Skeletal muscle satellite cell (primary cell): ENCODE measurements at regions not wholly inside any gene's neighbourhood (a gene's known extent, or its start where the extent isn't known, plus 50 kb on each side); places are given as distances from the start of the nearest gene placed in this dataset.

Source experiments
- H3K27me3 ChIP-seq: 2 replicates; pipeline ENCODE4 v1.7.0; 2013; ENCODE audit warnings: low read length; ENCODE audit not compliant: control insufficient read depth, insufficient read depth
- H3K36me3 ChIP-seq: 2 replicates; pipeline ENCODE4 v1.7.0; 2013; ENCODE audit warnings: mild to moderate bottlenecking, control low read depth, low read length; ENCODE audit not compliant: insufficient read depth
- H3K4me1 ChIP-seq: 2 replicates; pipeline ENCODE4 v1.7.0; 2013; ENCODE audit warnings: low read length; ENCODE audit not compliant: control insufficient read depth, insufficient read depth
- H3K4me2 ChIP-seq: 2 replicates; pipeline ENCODE4 v1.7.0; 2013; ENCODE audit warnings: mild to moderate bottlenecking, low read length
- H3K4me3 ChIP-seq: 2 replicates; pipeline ENCODE4 v1.7.0; 2013; ENCODE audit warnings: low read length
- H3K9ac ChIP-seq: 2 replicates; pipeline ENCODE4 v1.7.0; 2013; ENCODE audit warnings: mild to moderate bottlenecking, low read depth, low read length, moderate library complexity
- H3K9me3 ChIP-seq: replicated peaks from 2 replicates; pipeline ENCODE4 v1.7.0; 2013; ENCODE audit warnings: mild to moderate bottlenecking, control low read depth, low read length

DNA sequence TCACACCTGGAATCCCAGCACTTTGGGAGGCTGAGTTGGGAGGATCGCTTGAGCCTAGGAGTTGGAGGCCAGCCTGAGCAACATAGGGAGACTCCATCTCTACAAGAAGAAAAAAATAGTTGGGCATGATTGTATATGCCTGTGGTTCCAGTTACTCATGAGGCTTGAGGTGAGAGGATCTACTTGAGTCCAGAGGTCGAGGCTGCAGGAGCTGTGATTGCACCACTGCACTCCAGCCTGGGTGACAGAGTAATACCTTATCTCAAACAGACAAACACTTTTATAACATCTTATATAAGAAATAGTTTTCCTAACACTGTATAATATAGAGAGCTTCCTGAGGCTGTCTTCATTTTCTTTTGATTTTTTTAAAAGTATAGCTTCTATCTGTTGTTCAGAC, 448.4 kb upstream of the COBL start:
- Histone ChIP-seq H3K4me1 (no peaks in the 10 kb centered on the region), H3K36me3 (no peaks in the 10 kb centered on the region), H3K9ac (no peak overlapping the region), H3K4me3 (no peak overlapping the region), H3K27me3 (no peaks in the 10 kb centered on the region), H3K9me3 (peaks cover 6% of the 10 kb centered on the region), H3K4me2 (no peak overlapping the region)

DNA sequence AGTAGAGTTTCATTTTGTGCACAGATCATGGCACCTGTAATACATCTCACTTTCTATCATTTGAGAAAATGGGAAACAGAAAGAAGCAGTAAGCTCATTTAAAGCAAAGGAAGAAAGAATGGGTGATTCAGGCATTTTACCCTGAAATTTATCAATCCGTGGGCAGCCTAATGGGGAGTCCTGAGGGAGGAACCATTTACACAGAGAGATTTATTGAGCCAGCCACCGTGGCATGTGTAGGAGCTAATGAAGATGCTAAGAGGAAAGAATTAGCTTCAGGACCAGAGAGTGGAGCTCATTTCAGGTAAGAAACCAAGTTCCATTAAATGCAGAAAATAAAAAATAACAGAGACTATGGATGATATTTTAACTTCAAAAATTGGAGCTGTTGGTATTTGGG, 443.4 kb upstream of the COBL start:
- Histone ChIP-seq H3K9ac (no peak overlapping the region), H3K4me1 (no peaks in the 10 kb centered on the region), H3K4me2 (no peak overlapping the region), H3K9me3 (no peaks in the 10 kb centered on the region), H3K4me3 (no peak overlapping the region), H3K27me3 (no peaks in the 10 kb centered on the region), H3K36me3 (no peaks in the 10 kb centered on the region)

DNA sequence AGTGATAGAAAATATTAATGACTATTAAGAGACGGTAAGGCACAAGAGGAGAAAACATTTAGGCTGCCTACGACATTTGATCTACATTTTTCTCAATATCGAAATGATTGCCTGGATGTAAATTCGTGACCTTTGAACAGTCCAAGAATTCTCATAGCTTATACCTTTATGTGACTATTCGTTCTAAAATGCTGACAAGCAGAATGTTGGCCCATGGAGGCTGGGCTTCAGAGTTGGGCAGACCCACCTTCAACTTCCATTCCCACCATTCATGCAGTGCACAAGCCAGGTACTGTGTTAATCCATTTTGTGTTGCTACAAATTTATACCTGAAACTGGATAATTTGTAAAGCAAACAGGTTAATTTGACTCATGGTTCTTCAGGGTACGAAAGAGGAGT, 441.4 kb upstream of the COBL start:
- H3K36me3 ChIP-seq, result no peaks in the 10 kb centered on the region
- no peaks in the 10 kb centered on the region for H3K4me1 ChIP-seq

DNA sequence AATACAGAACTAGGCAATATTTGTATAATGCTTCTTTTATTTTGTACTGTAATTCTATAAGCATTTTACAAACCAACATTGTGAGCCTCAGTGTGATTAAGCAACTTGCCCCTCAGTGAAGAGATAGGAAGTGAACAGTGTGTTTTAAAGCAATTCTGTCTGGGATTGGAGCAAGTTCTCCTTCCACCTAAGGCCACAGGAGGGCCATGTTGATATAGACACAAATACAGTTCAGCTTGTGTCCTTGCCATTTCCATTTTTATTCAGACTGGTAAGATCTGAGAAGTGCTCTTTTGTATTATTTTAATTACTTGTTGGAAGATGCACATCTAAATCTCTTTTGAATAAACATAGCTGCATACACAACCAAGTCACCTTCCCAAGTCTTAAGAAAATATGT, 416.3 kb upstream of the COBL start:
- peaks cover 6% of the 10 kb centered on the region for H3K9me3 ChIP-seq
- no peak overlapping the region for H3K4me3 ChIP-seq
- H3K27me3 ChIP-seq, result no peaks in the 10 kb centered on the region
- H3K36me3 ChIP-seq, result no peaks in the 10 kb centered on the region
- H3K4me1 ChIP-seq, result no peaks in the 10 kb centered on the region
- no peak overlapping the region for H3K9ac ChIP-seq
- H3K4me2 ChIP-seq, result no peak overlapping the region

More for the DNA sequence above, 441.4 kb upstream of the COBL start:
- Histone ChIP-seq H3K27me3 (no peaks in the 10 kb centered on the region), H3K9me3 (no peaks in the 10 kb centered on the region), H3K4me3 (no peak overlapping the region), H3K9ac (no peak overlapping the region), H3K4me2 (no peak overlapping the region)

DNA sequence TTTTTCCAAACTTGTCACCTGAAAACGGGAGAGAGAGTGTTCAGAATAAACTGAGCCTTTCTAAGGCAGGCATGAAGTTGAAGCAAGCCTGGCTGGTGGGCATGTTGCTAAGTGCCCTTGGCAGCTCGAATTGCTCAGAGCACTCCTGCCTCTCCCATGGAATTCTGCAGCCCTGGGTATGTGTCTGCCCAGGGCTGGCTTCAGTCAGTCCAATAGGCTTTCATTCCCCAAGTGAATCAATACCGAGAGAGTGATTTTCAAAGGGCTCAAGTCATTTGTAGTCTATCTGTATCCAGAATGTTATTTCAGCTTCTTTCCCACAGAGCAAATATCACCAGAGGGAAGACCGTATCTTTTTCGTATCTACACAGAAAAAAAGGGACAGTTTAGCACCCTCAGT, 415.5 kb upstream of the COBL start:
- Histone ChIP-seq H3K27me3 (no peaks in the 10 kb centered on the region), H3K4me2 (no peak overlapping the region), H3K4me3 (no peak overlapping the region), H3K4me1 (no peaks in the 10 kb centered on the region), H3K36me3 (no peaks in the 10 kb centered on the region), H3K9me3 (no peaks in the 10 kb centered on the region), H3K9ac (no peak overlapping the region)

DNA sequence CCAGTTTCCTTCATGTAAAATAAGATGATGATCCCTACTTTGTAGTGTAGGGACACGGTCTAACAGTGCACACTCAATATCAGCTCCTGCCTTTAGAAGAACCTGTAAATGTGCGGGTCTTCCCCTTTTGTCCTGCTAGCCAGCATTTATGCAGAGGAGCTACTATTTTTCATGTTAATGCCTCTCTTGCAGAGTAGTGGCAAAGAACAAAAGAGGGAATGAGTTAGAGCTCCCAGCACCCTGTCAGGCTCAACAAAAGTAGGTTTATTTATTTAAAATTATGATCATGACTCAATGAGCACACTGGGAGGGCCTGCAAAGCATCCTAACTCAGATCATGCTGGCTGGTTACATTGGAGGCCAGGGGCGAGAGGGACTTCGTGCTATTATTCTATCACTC, 414.5 kb upstream of the COBL start:
- Histone ChIP-seq H3K4me2 (no peak overlapping the region), H3K9ac (no peak overlapping the region), H3K4me3 (no peak overlapping the region), H3K4me1 (no peaks in the 10 kb centered on the region), H3K9me3 (no peaks in the 10 kb centered on the region), H3K27me3 (no peaks in the 10 kb centered on the region), H3K36me3 (no peaks in the 10 kb centered on the region)

DNA sequence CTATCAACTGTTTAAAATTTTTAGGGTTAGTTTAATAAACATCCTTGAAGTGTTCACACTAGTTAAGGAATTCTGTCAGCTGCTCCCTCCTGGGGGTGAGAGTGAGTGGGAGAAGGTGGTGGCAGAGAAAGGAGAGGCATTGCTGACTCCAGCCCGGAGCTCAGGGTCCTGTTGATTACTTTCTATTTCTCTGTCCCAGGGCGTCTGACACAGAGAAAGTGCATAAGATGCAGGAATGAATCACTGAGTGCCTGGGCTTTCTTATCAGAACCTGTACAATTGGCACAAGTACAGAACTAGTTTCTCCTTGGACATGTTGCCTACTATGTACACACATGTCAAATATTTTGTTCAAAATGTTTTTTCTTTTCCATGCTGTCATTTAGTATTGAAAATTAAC, 410.8 kb upstream of the COBL start:
- H3K4me2 ChIP-seq, result no peak overlapping the region
- H3K27me3 ChIP-seq, result no peaks in the 10 kb centered on the region
- H3K9ac ChIP-seq, result no peak overlapping the region
- H3K4me1 ChIP-seq, result no peaks in the 10 kb centered on the region
- no peak overlapping the region for H3K4me3 ChIP-seq
- H3K36me3 ChIP-seq, result no peaks in the 10 kb centered on the region
- peaks cover 2% of the 10 kb centered on the region for H3K9me3 ChIP-seq

DNA sequence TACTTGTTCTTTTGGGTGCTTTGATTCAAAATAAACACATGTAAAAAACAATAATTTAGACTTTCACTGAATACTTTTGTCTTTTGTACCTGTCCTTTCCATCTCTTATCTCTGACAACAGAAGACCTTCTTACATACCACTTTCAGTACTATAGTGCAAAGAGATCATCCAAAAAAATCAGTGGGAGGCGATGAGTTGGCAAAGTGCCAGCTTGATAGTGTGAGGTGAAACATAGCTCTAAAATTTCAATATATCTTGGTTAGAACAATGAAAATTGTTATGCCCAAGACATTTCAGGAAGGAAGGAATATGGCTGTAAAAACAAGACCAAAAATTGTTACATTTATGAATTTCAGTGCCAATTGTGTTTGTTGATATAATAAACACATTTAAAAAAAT, 390.2 kb upstream of the COBL start:
- no peak overlapping the region for H3K4me2 ChIP-seq
- H3K27me3 ChIP-seq, result no peaks in the 10 kb centered on the region
- no peak overlapping the region for H3K9ac ChIP-seq
- no peaks in the 10 kb centered on the region for H3K9me3 ChIP-seq
- no peaks in the 10 kb centered on the region for H3K36me3 ChIP-seq
- no peak overlapping the region for H3K4me3 ChIP-seq
- no peaks in the 10 kb centered on the region for H3K4me1 ChIP-seq

DNA sequence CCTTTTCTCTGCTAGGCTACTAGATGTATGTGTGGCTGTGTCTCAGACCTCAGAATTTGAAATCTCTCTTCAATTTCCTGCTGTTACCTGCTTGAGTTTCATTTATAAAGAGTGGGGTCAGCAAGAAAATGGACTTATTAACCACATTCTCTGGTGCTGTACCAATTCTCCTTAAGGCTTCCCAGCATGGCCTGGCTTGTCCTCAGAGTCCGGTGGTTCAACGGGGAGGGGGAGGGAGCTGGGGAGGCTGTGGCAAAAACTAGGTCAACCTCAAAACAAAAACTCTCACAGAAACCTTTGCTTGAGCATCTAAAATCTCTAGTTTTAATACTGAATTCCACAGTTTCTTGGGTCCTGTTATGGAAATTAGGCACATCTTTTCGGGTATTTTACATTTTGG, 389.1 kb upstream of the COBL start:
- Histone ChIP-seq H3K9ac (no peak overlapping the region), H3K36me3 (no peaks in the 10 kb centered on the region), H3K4me2 (no peak overlapping the region), H3K9me3 (peaks cover 2% of the 10 kb centered on the region), H3K4me3 (no peak overlapping the region), H3K27me3 (no peaks in the 10 kb centered on the region), H3K4me1 (no peaks in the 10 kb centered on the region)

DNA sequence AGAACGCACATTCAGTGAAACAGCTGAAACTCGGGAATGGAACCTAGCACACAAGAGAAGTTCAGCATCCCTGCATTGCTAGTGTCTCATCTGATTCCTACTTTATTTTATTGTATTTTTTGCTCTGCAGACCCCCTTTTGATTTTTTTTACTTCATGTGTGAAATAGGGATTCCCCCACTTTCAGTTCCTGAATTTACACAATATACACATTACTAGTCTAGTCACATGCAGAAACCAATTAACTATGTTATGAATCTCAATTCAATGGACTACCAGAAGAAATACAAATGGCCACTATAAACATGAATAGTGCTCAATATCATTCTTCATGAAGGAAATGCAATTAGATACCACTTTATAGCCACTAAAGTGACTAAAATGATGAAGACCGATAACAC, 386.1 kb upstream of the COBL start:
- Histone ChIP-seq H3K9ac (no peak overlapping the region), H3K27me3 (no peaks in the 10 kb centered on the region), H3K9me3 (peaks cover 3% of the 10 kb centered on the region), H3K4me3 (no peak overlapping the region), H3K36me3 (no peaks in the 10 kb centered on the region), H3K4me1 (no peaks in the 10 kb centered on the region), H3K4me2 (no peak overlapping the region)

DNA sequence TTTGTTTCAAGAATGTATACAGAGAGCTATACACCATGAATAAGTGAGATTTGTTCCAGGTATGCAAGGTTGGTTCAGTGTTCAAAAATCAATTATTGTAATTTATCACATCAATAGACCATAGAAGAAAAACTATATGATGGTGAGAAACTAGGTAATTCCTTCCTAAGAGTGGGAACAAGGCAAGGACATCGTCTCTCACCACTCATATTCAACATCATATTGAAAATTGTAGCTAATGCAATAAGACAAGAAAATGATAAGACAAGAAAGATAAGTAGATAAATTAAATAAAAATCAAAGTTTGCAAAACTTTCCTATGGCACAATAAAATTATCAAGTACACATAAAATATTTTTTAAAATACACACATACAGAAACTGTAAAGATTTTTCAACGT, 385.3 kb upstream of the COBL start:
- Histone ChIP-seq H3K4me2 (no peak overlapping the region), H3K9ac (no peak overlapping the region), H3K4me3 (no peak overlapping the region), H3K27me3 (no peaks in the 10 kb centered on the region), H3K4me1 (no peaks in the 10 kb centered on the region), H3K36me3 (no peaks in the 10 kb centered on the region), H3K9me3 (peaks cover 3% of the 10 kb centered on the region)

DNA sequence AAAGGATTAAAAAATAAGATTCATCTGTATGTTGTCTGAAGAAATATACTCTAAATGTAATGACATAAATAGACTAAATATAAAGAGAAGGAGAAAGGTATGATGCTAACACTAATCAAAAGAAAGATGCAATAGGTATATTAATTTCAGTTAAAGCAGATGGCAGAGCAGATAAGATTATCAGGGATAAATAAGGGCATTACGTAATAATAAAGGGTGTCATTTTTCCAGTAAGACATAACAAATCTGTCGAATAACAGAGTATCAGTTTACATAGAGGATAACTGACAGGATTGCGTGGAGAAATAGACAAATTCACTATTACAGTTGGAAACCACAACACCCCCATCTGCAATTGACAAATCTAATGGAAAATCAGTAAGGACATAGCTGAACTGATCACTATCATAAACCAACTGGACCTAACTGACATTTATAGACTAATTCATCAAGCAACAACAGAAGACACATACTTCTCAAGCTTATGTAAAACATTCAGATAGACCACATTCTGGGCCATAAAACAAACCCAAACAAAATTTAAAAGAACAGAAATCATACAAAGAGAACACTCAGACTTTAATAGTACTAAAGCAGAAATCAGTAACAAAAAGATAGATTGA, 384.1 kb upstream of the COBL start:
- no peak overlapping the region for H3K4me3 ChIP-seq
- H3K4me1 ChIP-seq, result no peaks in the 10 kb centered on the region
- no peaks in the 10 kb centered on the region for H3K27me3 ChIP-seq
- H3K4me2 ChIP-seq, result no peak overlapping the region
- H3K9ac ChIP-seq, result no peak overlapping the region
- peaks cover 3% of the 10 kb centered on the region for H3K9me3 ChIP-seq
- H3K36me3 ChIP-seq, result no peaks in the 10 kb centered on the region
